Left kidney (tissue), 1 donor: ENCODE measurements at regions not wholly inside any gene's neighbourhood (a gene's known extent, or its start where the extent isn't known, plus 50 kb on each side); places are given as distances from the start of the nearest gene placed in this dataset.
"Not testable (repeated sequence)": the region's sequence is repeated elsewhere in the genome, so short reads cannot be mapped to it uniquely, and the experiment has no call there.

Source experiments
- DNase-seq: peaks from one replicate; pipeline ENCODE4 v3.0.0-alpha.2; 2013

- no peak for DNase-seq
Observed at GRCh38 chr3:187997946-187998561, 155.9 kb upstream of the LPP start.

GRCh38 chr3:187998611-187999010, 155.3 kb upstream of the LPP start:
- DNase-seq, result no peak

- DNase-seq, result no peak
Observed at GRCh38 chr3:187999821-188000220, 154.1 kb upstream of the LPP start.

DNA sequence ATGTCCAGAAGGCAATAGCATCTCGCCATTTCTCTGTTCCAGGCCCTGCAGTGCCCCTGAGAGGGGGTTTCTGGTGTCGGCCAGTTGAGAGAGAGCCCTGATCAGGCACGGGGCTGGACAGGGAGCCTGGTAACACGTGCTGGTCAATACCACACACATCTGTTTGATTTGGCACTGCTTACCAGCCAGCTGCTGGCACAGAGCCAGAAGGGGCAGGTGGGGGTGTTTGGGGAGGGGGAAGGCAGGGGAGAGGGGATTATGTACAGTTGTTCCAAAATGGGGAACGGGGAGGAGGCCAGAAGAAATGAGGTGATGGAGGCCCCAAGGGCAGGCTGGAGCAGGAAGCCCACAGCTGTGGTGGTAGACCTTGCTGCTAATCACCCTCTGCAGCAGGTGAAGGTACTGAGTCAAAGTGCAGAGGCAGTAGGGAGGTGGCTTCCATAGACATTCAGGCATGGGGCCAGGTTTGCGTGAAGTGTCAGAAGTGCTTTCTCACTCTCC, 153.5 kb upstream of the LPP start:
- no peak for DNase-seq

DNA sequence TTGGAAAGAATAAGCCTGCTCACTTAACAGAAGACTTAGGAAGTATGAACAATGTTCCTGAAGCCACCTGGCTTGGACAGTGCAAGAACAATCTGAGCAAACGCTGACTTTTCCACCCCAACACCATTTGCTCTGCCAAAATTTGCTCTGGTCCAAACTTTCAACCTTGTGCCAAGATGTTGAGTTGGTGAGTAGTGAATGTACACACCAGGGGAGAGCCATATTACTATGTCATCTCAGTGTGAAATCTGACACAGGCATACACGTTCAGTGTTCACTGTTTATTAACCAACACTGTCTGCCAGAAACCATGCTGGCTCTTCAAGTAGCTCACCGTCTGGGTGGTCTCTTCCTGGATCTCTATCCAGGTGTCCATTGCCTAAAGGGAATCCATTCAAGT, 152.9 kb upstream of the LPP start:
- DNase-seq, result no peak

GRCh38 chr3:188001926-188002325, 152.0 kb upstream of the LPP start:
- DNase-seq, result no peak

GRCh38 chr3:188002626-188003138, 151.3 kb upstream of the LPP start:
- no peak for DNase-seq

DNA sequence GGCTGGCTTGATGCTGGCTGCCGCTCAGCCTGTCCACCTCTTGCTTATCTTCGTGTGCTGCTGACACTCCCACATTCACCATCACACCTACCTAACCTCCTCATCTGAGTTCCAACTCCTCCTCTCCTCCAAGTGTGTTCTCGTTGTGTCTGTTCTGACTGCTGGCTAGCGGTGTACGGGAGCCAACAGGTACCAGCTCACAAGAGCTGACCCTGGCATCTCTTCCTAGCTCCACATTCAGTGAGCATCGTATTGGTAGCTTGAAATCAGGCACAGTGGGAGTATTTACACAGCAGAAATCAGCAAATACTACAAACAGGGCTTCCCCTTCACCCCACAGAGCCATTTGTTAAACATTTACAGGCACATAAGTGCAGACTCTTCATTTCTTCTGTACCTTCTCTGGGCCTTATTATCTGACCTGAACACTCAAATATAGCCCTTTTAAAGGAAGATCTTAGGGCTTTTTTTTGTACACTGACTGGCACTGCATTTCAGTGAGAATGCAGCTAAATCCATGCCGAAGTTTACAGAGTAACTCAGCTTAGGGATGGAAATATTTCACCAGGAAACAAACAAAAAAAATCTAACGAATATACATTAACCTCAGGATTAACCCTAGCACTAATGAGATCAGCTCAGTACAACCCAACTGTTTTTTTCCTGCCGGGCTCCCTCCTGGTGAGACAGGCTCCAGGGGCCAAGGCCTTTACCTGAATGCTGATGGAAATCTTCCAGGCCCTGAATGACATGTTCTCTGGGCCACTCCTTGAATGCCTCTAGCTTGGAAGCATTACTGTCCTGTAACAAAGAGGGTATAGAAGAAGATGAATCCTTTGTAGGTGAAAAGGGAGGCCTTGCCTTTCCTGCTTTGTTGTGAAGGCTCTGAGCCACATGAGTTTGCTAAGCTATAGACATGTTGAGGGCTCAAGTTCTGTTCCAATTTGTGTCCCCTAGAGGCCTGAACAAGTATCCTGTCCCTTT, 150.5 kb upstream of the LPP start:
- DNase-seq, result no peak

DNA sequence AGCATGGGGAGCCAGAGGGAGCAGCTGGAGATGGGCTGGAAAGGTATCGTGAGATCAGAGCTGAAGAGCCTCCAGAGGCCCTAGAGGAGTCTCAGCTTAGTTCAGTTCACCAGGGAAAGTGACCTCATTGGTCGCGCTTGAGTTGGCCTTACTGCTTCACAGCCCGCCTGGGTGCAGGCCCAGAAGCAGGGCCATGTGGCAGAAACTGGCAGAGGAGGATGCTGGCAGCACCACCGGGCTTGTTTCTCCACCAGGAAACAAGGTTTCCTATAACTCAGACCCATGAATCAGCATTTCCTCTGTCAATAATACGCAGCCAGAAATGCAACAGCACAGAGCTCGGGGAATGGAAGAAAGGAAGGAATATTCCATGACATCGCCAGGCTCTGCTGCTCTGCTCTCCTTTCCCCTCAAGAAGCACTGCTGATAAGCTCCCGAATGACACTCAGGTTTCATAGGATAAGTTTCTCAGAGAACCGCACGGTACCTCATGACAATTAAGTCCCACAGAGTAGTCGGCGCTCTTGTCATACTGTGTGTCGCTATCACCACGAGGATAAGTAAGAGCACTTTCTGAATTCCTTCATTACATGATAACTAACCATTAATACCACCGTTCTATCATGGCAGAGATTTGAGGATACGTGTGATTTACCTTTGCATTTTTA, 147.1 kb upstream of the LPP start:
- DNase-seq, result no peak

GRCh38 chr3:188007897-188008296, 146.1 kb upstream of the LPP start:
- no peak for DNase-seq

DNA sequence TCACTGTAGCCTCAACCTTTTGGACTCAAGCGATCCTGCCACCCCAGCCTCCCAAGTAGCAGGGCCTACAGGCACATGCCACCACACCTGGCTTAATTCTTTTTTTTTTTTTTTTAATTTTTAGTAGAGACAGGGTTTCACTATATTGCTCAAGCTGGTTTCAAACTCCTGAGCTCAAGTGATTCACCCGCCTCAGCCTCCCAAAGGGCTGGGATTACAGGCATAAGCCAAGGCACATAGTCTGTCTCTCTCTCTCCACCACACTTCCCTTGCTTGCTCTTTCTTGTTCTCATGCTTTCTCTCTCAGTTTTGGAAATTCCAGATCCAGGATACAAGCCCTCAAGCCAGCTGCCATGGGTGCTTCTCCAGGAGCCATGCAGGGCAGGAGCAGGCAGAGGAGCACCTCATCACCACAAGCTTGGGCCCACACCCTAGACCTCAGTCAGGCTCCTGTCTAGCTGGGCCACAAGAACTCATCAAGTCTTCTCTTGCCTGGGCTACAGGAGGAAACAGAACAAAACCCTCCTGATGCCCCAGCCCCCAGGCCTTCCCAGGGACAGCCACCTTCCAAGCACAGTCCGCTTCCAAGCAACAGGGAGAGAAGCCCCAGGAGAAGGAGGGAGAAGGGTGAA, 145.3 kb upstream of the LPP start:
- DNase-seq, result no peak

DNA sequence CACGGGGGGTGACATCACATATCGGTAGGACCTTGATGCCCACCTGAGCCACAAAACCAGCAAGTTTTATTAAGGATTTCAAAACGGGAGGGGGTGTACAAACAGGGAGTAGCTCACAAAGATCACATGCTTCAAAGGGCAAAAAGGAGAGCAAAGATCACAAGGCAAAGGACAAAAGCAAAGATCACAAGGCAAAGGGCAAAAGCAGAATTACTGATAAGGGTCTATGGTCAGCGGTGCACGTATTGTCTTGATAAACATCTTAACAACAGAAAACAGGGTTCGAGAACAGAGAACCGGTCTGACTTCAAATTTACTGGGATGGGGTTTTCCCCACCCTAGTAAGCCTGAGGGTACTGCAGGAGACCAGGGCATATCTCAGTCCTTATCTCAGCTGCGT, 143.5 kb upstream of the LPP start:
- no peak for DNase-seq

GRCh38 chr3:188019727-188020126, 134.2 kb upstream of the LPP start:
- DNase-seq, result no peak

DNA sequence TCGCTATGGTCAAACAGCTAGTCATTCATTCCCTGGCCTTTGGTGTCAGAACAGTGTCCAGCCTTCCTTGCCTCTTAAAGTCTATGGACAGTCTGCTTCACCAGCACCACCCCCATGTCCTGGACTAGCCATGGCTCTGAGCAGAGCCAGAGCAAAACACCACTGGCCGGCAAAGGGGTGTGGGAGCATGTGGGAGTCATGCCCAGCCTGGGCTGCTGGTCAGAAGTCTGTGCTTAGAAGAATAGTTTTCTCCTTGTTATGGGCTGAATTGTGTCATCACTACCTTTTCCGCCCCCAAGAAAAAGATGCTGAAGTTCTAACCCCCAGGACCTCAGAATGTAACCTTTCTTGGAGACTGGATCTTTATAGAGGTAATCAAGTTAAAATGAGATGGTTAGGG, 132.9 kb upstream of the LPP start:
- no peak for DNase-seq

DNA sequence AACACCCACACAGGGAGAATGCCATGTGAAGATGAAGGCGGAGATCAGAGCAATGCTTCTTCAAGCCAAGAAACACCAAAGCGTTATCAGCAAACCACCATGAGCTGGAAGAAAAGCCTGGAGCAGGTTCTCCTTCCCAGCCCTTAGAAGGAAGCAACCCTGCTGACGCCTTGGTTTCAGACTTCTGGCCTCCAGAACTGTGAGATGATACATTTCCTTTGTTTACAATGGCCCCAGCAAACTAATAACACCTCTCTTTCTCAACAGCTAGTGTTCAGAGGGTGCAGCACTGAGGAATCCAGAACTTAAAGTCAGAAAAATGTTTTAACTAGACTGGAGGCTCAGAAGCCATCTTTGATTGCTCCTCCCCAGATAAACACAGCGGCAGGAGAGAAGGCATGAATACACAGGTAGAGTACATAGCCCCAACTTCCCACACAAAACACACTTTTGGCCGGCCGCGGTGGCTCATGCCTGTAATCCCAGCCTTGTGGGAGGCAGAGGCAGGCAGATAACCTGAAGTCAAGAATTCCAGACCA, 132.4 kb upstream of the LPP start:
- DNase-seq, result no peak

- DNase-seq, result not testable (repeated sequence)
Observed at GRCh38 chr3:188022902-188023301, 131.1 kb upstream of the LPP start.

- no peak for DNase-seq
Observed at GRCh38 chr3:188025555-188025954, 128.4 kb upstream of the LPP start.

- DNase-seq, result peak; percentile 88
Observed at GRCh38 chr3:188026191-188026968, 127.6 kb upstream of the LPP start.

DNA sequence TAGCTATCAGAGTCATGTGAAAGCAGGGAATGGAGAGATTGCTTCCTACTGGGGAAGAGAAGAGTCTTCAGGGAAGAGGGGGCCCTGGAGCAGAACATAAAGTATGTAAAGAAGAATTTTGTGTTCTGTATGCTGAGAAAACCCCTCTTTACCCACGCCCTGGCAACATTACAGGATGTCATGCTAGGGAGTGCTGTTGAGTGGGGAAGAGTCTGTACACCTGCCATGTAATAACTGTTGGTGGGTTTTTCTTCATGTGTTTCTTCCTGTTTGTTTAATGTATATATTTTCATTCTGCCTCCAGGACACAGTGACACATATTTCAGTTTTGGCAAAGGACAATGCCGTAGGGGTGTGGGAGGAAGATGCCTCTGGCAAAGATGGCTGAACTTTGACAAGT, 122.8 kb upstream of the LPP start:
- no peak for DNase-seq

GRCh38 chr3:188034989-188035388, 119.0 kb upstream of the LPP start:
- no peak for DNase-seq
